Peyer's patch (tissue), 4 donors: ENCODE measurements at regions not wholly inside any gene's neighbourhood (a gene's known extent, or its start where the extent isn't known, plus 50 kb on each side); places are given as distances from the start of the nearest gene placed in this dataset.

Source experiments
- CTCF ChIP-seq, 6 experiments: fragments of 450-650 bp in 4 of 6; fragments of 200-600 bp in 2 of 6; sonication (generic) in 1 of 6; IDR thresholded peaks; one replicate each; pipeline ENCODE4 v1.5.1; 2017 to 2019; ENCODE audit warnings: antibody characterized with exemption in 6 of 6, mild to moderate bottlenecking in 3 of 6, moderate library complexity in 1 of 6
- POLR2A ChIP-seq, 2 donors: fragments of 450-650 bp; IDR thresholded peaks; one replicate each; pipeline ENCODE4 v1.5.1; 2017; ENCODE audit warnings: antibody characterized with exemption in 2 of 2, mild to moderate bottlenecking in 2 of 2, moderate library complexity in 2 of 2

GRCh38 chr2:150389447-150389846, 98.0 kb downstream of the RND3 start:
- TF ChIP-seq CTCF (IDR thresholded peaks at IDR 0.05) = no peak
- no peak for TF ChIP-seq POLR2A (IDR thresholded peaks at IDR 0.05)
